ENCODE measurements at regions not wholly inside any gene's neighbourhood (a gene's known extent, or its start where the extent isn't known, plus 50 kb on each side); places are given as distances from the start of the nearest gene placed in this dataset.
"Not testable (repeated sequence)": the region's sequence is repeated elsewhere in the genome, so short reads cannot be mapped to it uniquely, and the experiment has no call there.

- no peak for DNase-seq
These were observed 255.3 kb downstream of the MYCN start for GRCh38 chr2:16195681-16196070.

DNA sequence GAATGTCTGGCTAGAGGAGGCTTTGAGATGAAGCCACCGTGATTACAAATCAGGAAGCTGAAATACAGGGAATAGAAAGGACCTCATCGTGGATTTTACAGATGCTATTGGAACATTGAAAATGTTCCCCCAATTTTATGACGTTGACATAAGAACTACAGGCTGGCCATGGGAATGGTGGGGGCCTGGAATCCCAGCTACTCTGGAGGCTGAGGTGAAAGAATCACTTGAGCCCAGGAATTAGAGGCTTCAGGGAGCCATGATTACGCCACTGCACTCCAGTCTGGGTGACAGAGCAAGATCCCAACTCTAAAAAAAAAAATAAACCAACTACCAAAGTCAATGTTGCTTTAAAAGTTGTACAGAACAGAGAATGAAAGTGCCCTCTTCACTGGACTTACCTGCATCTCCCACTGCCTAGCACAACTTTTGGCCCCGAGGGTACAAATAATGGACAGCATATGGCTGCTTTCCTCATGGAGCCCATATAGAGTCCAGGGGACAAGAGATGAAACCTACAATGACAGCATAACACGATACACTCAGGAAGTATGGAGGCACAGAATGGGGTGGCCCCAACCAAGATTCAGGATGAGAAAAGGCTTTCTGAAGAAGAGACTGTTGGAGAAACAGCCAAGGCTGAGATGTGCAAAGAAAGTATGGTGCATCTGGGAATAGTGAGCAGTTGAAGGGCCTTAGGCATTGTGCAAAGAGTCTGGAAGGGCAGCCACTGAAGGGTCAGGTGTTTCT is 254.8 kb downstream of the MYCN start:
- no peak for DNase-seq

- DNase-seq: no peak
These were observed 254.2 kb downstream of the MYCN start for GRCh38 chr2:16194530-16194929.

- DNase-seq: no peak
These were observed 253.7 kb downstream of the MYCN start for GRCh38 chr2:16194096-16194390.

DNA sequence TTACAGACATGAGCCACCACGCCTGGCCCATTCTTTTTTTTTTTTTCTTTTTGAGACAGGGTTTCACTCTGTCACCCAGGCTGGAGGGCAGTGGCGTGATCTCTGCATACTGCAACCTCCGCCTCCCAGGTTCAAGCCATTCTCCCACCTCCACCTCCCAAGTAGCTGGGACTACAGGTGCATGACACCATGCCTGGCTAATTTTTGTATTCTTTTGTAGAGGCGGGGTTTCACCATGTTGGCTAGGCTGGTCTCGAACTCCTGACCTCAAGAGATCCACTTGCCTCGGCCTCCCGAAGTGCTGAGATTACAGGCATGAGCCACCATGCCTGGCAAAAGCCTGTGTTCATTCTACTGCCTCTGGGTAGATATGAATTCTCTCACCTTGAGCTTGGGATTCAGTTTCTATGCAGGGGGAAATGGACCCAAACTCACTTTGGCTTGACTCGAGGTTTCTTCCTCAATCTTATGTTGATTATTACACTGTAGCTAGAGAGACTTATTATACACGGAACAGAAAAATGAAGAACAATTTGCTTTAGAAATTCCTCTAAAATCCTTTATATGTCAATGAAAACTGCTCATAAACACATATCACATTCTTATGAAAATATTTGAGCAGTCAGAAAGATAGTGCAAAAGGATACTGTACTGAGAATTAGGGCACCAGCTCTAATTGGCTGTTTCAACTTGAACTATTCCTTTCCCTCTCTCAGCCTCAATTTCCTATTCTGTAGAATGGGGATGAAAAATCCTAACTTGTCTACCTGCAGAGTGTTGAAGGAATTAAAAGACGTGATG is 252.3 kb downstream of the MYCN start:
- no peak for DNase-seq

DNA sequence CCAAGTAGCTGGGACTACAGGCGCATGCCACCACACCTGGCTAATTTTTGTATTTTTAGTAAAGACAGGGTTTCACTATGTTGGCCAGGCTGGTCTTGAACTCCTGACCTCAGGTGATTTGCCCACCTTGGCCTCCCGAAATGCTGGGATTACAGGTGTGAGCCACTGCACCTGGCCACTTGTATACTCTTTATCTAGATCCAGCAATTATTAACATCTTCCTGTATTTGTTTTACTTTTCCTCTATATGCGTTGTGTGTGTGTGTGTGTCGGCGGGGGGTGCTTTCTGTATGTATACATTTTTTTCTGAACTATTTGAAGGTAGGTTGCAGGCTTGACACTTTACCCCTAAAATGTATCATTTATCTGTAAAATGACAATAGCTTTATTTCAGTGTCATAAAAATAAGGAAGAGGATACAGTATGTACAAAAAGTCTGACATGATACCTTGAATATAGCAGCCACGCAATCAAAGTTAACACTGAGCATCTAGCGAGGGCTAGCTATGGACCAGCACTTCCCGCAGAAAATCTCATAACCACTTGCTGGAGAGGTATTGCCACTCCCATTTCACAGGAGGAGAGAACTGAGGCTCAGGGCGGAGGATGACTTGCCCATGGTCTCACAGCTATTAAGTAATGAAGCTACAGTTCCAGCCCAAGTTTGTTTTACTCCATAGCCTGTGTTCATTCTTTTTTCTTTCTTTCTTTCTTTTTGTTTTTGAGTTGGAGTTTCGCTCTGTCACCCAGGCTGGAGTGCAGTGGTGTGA is 251.3 kb downstream of the MYCN start:
- no peak for DNase-seq

DNA sequence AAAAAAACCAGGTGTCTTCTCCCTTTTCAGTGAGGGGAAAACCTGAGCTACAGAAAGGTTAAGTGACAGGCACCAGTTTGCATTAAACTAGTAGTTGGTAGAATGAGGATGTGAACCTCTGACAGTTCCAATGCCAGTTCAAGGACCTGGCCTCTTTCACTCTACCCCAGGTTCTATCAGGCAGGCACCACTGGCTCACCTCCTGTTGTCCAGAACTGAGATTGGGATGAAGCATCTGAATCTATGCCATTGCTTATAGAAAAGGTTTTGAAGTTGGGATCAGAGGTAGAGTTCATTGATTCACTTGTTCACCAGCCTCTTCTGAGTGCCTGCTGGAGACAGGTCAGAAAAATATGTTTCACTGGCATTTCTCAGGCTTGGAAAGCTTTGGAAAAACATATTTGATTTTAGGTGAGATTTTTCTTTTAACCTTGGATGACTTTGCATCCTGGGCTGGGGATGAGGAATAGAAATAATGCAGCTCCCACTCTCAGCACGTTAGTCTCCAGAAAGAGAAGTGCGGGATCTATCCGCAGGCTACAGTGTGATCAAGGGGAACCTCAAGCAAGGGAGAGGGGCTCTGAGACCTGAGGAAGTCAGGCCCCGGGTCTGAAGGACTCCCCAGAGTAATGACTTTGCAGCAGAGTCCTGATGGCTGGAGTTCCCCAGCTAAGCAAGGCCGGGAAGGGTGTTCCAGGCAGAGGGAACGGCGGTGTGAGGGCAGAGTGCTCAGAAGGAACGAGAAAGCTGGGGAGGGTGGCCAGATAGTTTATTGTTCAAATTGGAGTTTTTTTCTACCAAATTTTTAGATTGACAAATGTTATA is 250.3 kb downstream of the MYCN start:
- no peak for DNase-seq

DNA sequence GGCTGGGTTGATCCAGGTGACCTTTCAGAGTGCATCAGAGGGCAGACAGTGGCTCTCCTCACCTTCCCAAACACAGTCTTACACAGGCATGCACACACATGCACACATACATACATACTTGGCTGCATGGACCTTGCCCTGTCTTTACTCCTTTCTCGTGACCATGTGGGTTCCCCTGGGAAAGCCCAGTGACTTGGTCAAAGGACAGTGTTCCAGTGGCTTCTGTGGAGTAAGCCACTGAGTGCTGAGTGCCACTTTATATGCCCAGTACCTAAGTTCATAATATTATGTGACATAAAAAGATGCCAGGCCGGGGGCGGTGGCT is 249.4 kb downstream of the MYCN start:
- DNase-seq: no peak

- DNase-seq: no peak
These were observed 248.9 kb downstream of the MYCN start for GRCh38 chr2:16189029-16189835.

- no peak for DNase-seq
These were observed 248.0 kb downstream of the MYCN start for GRCh38 chr2:16188261-16188890.

DNA sequence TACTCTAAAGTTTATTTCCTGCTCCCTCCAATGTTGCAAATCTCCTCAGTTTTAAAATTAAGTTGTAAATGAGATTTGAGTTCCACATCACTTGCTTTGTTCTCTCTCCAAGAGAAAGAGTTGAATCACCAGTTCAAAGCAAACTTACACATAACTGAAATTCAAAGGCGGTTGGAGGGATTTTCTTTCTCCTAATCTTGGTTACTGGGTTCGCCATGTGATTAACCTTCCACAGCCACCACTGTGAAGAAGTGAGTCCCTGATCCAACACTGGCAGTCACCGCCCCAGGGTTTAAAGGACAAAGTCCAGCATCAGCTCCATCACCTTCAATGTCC is 247.1 kb downstream of the MYCN start:
- DNase-seq: no peak

DNA sequence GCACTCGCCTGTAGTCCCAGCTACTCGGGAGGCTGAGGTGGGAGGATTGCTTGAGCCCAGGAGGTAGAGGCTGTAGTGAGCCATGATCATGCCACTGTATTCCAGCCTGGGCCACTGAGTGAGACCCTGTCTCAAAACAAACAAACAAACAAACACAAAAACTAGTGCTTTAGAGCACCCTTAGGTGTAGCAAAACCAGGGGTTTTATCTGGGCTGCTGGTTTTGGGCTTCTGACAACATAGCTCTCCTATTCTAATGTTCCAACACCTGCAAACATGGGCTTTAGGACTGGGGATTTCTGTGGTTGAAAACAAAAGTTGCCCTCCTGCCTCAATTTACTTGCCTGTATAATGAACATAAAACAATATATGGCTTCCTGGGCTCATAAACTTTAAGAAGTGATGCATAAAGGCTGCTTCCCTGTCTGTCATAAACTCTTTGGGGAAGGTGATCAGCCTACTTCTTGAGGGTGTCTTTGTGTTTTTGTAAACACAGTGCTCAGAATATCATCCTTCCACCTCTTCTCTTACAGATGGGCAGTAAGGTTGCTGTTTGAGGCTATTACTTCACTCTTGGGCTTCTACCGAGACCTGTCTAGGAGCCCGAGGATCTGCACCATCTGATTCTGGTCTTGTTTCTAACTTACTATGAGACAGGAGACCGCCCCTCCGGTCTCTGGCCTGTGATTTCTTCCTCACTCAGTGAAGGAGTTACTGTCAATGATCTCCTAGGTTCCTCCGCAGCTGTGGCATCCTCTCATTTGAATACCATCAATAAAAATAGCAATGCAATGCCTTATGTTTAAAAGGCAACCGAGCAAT is 246.5 kb downstream of the MYCN start:
- DNase-seq: no peak

DNA sequence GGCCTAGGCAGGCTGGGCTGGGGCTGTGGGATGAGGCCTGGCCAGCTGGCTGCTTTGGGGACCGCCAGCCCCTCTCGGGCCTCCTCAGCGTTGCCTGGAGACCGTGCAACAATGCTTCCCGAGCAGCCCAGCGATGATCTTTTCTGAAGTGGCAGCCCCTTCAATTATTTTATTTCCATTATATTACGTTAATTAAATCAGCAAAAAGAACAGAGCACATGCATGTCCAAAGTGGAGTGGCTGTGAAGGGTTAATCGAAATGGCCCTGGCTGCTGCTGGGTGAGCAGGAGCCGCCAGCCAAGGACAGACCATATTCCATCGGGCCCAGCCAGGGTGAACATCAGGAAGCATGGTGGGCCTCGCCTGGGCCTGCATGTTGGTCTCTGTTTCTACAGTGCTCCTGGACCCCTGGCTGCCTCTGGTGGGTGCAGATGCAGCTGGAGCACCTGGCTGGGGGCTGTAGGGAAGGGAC is 245.5 kb downstream of the MYCN start:
- DNase-seq: no peak

DNA sequence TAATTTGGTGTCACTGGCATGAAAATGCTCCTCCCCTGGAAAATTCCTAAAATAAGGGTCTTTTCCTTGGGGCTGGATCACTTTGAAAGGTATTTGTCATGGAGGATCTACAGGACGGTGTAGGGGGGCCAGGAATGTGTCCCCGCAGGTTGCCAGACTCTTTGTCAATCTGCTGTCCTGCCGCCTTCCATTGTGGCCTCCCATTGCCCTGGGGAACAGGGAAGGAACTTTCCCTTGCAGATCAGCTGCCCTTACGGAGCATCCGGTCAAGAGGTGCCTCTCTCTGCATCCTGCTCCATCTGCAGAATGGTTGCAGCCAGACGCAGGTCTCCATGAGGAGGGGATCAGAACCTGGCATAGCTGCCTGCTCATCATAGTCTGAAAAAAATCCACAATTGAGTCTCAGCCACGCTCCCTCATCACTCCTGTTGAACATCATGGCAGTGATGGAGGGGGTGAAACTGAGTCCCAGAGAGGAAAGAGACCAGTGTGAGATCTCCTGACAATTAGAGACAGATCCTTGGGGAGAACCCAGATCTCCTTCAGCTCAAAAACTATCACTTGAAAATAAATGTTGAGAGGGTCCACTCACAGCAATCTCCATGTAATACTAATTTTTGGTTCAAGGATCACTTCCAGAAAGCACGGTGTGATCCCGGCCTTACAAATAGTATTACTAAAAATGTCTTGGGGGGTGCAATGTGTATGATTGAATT is 244.8 kb downstream of the MYCN start:
- no peak for DNase-seq

DNA sequence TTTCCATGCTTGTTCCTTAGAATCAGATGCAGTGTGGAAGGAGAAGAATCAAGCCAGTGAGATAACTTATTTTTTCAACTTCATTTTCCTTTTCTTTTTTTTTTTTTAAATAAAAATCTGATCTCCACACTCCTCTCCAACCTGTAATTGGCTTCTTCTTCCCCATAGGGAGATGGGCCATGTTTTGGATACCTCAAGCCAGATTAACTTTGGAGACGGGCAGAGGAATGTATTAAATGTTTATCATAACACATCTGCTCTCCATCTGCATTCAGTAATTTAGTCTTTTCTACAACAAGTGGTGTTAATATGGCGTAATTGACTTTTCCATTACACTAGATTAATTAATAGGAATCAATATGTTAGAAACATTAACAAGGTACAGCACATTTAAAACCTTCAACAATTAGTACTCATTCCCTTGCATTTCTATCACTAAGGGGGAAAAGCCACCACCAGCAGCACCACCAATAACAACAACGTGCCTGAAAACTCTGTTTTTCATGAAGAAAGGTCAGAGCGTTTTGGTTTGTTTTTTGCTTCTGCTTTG is 244.1 kb downstream of the MYCN start:
- no peak for DNase-seq

DNA sequence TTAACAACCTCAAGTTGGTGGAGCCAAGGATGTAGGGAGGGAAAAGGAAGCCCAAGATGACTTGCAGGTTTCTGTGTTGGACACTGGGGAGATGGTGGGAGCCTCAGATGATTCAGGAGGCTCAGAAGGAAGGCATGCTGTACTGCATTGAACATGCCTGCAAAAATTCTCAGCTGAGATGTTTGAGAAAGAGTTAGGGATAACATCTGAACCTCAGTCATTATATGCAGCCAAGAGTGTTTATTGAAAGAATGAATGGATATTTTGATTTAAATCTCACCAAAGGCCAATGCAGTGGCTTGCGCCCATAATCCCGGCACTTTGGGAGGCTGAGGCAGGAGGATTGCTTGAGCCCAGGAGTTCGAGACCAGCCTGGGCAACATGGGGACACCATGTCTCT is 243.0 kb downstream of the MYCN start:
- DNase-seq: no peak

DNA sequence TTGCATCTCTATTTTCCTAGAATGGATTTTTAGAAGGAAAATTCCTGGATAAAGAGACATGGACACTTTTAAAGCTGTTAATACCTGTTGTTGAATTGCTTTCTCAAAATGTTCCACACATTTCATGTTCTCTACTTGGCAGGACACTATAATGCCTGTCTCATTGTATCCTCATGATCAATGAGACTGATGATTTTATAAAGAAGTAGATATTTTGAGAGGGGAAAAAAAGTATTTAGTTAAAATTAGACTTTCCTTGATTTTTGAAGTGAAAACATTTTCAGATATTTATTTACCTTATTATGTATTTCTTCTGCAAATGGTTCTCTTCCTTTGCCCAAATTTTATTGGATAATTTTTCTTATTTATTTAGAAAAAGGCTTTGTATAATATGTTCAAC is 242.5 kb downstream of the MYCN start:
- no peak for DNase-seq

DNA sequence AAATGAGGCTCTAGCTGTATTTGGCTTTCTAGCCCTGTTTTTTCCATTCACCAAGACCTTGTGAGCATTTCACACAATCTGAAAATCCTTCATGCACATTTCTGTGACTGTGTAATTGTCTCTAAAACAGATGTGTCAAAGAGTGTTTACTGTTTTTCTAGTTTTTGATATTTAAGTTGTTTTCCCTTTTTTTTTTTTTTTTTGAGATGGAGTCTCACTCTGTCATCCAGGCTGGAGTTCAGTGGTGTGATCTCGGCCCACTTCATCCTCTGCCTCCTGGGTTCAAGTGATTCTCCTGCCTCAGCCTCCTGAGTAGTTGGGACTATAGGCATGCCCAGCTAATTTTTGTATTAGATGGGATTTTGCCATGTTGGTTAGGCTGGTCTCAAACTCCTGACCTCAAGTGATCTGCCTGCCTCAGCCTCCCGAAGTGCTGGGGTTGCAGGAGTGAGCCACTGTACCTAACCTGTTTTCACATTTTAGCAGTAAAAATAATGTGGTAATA is 242.0 kb downstream of the MYCN start:
- DNase-seq: not testable (repeated sequence)

- no peak for DNase-seq
These were observed 241.4 kb downstream of the MYCN start for GRCh38 chr2:16181741-16182090.
